Activated CD8-positive, alpha-beta T cell treated with anti-CD3 and anti-CD28 coated beads for 36 hours (primary cell): ENCODE measurements at regions not wholly inside any gene's neighbourhood (a gene's known extent, or its start where the extent isn't known, plus 50 kb on each side); places are given as distances from the start of the nearest gene placed in this dataset.
"Not testable (repeated sequence)": the region's sequence is repeated elsewhere in the genome, so short reads cannot be mapped to it uniquely, and the experiment has no call there.

Experiments
- ATAC-seq: fragments of 200-7000 bp; cut with Tn5 transposase; one replicate; pipeline ENCODE4 v1.10.0; 2021; ENCODE audit warnings: mild to moderate bottlenecking, moderate library complexity
- CTCF ChIA-PET: fragments of 350-600 bp; sonication (Branson Sonifier 250); formaldehyde crosslinking; loops from one replicate; lab custom pipeline; 2021; ENCODE audit warnings: antibody characterized with exemption; lab: Charles Lee
- POLR2A ChIA-PET: fragments of 350-600 bp; sonication (Branson Sonifier 250); formaldehyde crosslinking; loops from one replicate; lab custom pipeline; 2021; ENCODE audit warnings: antibody characterized with exemption; lab: Charles Lee
- DNase-seq: peaks from one replicate; pipeline ENCODE4 v3.0.0-alpha.2; 2020
- H3K27ac Mint-ChIP-seq: one replicate; pipeline ENCODE4 v1.8.0; 2021; ENCODE audit warnings: mild to moderate bottlenecking, mixed read lengths
- H3K27me3 Mint-ChIP-seq: one replicate; pipeline ENCODE4 v1.8.0; 2021; ENCODE audit warnings: mixed read lengths
- H3K36me3 Mint-ChIP-seq: one replicate; pipeline ENCODE4 v1.8.0; 2021; ENCODE audit warnings: low read depth, mixed read lengths
- H3K4me1 Mint-ChIP-seq: one replicate; pipeline ENCODE4 v1.8.0; 2021; ENCODE audit warnings: low read depth, mixed read lengths
- H3K4me3 Mint-ChIP-seq: one replicate; pipeline ENCODE4 v1.8.0; 2021; ENCODE audit warnings: mild to moderate bottlenecking, moderate library complexity, mixed read lengths
- H3K9me3 Mint-ChIP-seq: one replicate; pipeline ENCODE4 v1.8.0; 2021; ENCODE audit warnings: mixed read lengths
- CTCF ChIP-seq: fragments of 200-600 bp; IDR thresholded peaks from one replicate; pipeline ENCODE4 v1.8.0; 2022; ENCODE audit warnings: antibody characterized with exemption, mild to moderate bottlenecking
- intact Hi-C: fragments of 100-400 bp; cut with micrococcal nuclease; formaldehyde crosslinking; loops from one replicate; pipeline ENCODE4 v1.10.0; 2022

GRCh38 chr21:31517664-31518414, 141.7 kb upstream of the SOD1 start:
- H3K27me3 Mint-ChIP-seq = no peaks in the 10 kb centered on the region
- DNase-seq (no peak), ATAC-seq (no peak)
- no peaks in the 10 kb centered on the region for H3K36me3 Mint-ChIP-seq
- POLR2A ChIA-PET = interaction anchor here (0.8 kb wide), 1 partner anchor 9 kb away, joined by 3 read pairs; no protein-coding TSS in a partner anchor
- no peaks in the 10 kb centered on the region for H3K9me3 Mint-ChIP-seq
- peaks cover 8% of the 10 kb centered on the region for H3K4me1 Mint-ChIP-seq
- TF ChIP-seq CTCF = no peak
- CTCF ChIA-PET = interaction anchor here (1.0 kb wide), 1 partner anchor 319 kb away, joined by 3 read pairs; no protein-coding TSS in a partner anchor
- no peak overlapping the region for H3K4me3 Mint-ChIP-seq
- intact Hi-C loops = no loop called here
- no peak overlapping the region for H3K27ac Mint-ChIP-seq

- H3K27me3 Mint-ChIP-seq = peaks cover 2% of the 10 kb centered on the region
- no peaks in the 10 kb centered on the region for H3K36me3 Mint-ChIP-seq
- no peaks in the 10 kb centered on the region for H3K9me3 Mint-ChIP-seq
- TF ChIP-seq CTCF = no peak
- ChIA-PET CTCF (no interaction called here), POLR2A (no interaction called here)
- no peak for ATAC-seq
- intact Hi-C loops = no loop called here
- peaks cover 9% of the 10 kb centered on the region for H3K4me1 Mint-ChIP-seq
- no peak overlapping the region for H3K27ac Mint-ChIP-seq
- H3K4me3 Mint-ChIP-seq = no peak overlapping the region
- DNase-seq = no peak
These were observed 144.2 kb upstream of the SOD1 start for GRCh38 chr21:31515253-31515652.

GRCh38 chr21:31514598-31514997, 144.9 kb upstream of the SOD1 start:
- ATAC-seq (no peak), DNase-seq (no peak)
- Mint-ChIP-seq H3K36me3 (no peaks in the 10 kb centered on the region), H3K4me3 (no peak overlapping the region), H3K4me1 (peaks cover 15% of the 10 kb centered on the region), H3K27ac (no peak overlapping the region), H3K9me3 (no peaks in the 10 kb centered on the region), H3K27me3 (peaks cover 2% of the 10 kb centered on the region)
- POLR2A ChIA-PET = no interaction called here
- no peak for TF ChIP-seq CTCF
- CTCF ChIA-PET = no interaction called here
- intact Hi-C loops = no loop called here

- H3K27me3 Mint-ChIP-seq, intact Hi-C loops, H3K36me3 Mint-ChIP-seq, CTCF ChIA-PET, ATAC-seq, H3K27ac Mint-ChIP-seq, H3K9me3 Mint-ChIP-seq, DNase-seq, POLR2A ChIA-PET, H3K4me3 Mint-ChIP-seq: not testable (repeated sequence)
- H3K4me1 Mint-ChIP-seq = peaks cover 24% of the 10 kb centered on the region
These were observed 146.0 kb upstream of the SOD1 start for GRCh38 chr21:31513541-31513940.

GRCh38 chr21:31511999-31512398, 147.5 kb upstream of the SOD1 start:
- H3K4me3 Mint-ChIP-seq, H3K36me3 Mint-ChIP-seq, ATAC-seq, H3K9me3 Mint-ChIP-seq, intact Hi-C loops, DNase-seq, H3K27ac Mint-ChIP-seq, H3K27me3 Mint-ChIP-seq: not testable (repeated sequence)
- CTCF ChIA-PET = interaction anchor here (0.9 to 1.0 kb wide), 2 partner anchors 68 to 413 kb away, joined by 3 read pairs; no protein-coding TSS in a partner anchor
- POLR2A ChIA-PET = interaction anchor here (0.6 kb wide), 1 partner anchor 45 kb away, joined by 3 read pairs; no protein-coding TSS in a partner anchor
- peaks cover 16% of the 10 kb centered on the region for H3K4me1 Mint-ChIP-seq

- POLR2A ChIA-PET = no interaction called here
- H3K9me3 Mint-ChIP-seq = no peaks in the 10 kb centered on the region
- CTCF ChIA-PET = interaction anchor here (0.9 kb wide), 1 partner anchor 412 kb away, joined by 3 read pairs; no protein-coding TSS in a partner anchor
These were observed 148.2 kb upstream of the SOD1 start for GRCh38 chr21:31511258-31511657.

More at GRCh38 chr21:31511258-31511657, 148.2 kb upstream of the SOD1 start:
- intact Hi-C loops = no loop called here
- no peak for ATAC-seq
- Mint-ChIP-seq H3K27ac (no peak overlapping the region), H3K27me3 (peaks cover 2% of the 10 kb centered on the region), H3K36me3 (no peaks in the 10 kb centered on the region), H3K4me3 (no peak overlapping the region), H3K4me1 (peaks cover 20% of the 10 kb centered on the region)
- TF ChIP-seq CTCF = no peak
- DNase-seq = no peak
